Erythroblast (primary cell): ENCODE measurements at regions not wholly inside any gene's neighbourhood (a gene's known extent, or its start where the extent isn't known, plus 50 kb on each side); places are given as distances from the start of the nearest gene placed in this dataset.

Experiments
- GATA1 ChIP-seq: IDR thresholded peaks from 2 replicates; pipeline ENCODE4 v1.6.1; 2011; ENCODE audit warnings: low read depth, mild to moderate bottlenecking, control low read depth, low read length, moderate library complexity
- POLR2A ChIP-seq: IDR thresholded peaks from 2 replicates; pipeline ENCODE4 v1.6.1; 2011; ENCODE audit warnings: mild to moderate bottlenecking, low read length

GRCh38 chr4:126937846-126938422 is 694.8 kb upstream of the INTU start:
- TF ChIP-seq POLR2A (no peak), GATA1 (no peak)
